SKM-1 (cell line): ENCODE measurements at regions not wholly inside any gene's neighbourhood (a gene's known extent, or its start where the extent isn't known, plus 50 kb on each side); places are given as distances from the start of the nearest gene placed in this dataset.
"Not testable (repeated sequence)": the region's sequence is repeated elsewhere in the genome, so short reads cannot be mapped to it uniquely, and the experiment has no call there.

Source experiments
- DNase-seq: peaks from one replicate; lab custom pipeline; 2025; ENCODE audit not compliant: unreplicated experiment; lab: John Stamatoyannopoulos, UW

- DNase-seq = no peak
These were observed 333.9 kb upstream of the ATP10A start for GRCh38 chr15:26197060-26197459.

DNA sequence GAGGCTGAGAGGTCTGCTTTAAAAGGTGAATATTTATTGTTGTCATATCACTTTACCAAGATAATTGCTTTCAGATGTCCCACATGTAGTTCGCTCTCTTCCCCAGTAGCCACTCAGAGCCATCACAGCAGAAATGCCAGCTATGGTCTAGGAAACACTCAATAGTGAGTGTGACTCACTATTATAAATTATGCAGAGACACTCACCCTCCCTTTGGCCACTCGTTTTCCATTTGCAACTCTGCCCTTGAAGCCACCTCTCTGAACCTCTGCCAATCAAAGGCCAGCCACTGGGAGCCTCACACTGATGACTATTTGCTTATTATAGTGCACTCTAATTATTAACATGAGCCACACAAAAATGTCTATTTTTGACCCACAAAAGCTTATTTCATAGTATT is 328.1 kb upstream of the ATP10A start:
- no peak for DNase-seq

DNA sequence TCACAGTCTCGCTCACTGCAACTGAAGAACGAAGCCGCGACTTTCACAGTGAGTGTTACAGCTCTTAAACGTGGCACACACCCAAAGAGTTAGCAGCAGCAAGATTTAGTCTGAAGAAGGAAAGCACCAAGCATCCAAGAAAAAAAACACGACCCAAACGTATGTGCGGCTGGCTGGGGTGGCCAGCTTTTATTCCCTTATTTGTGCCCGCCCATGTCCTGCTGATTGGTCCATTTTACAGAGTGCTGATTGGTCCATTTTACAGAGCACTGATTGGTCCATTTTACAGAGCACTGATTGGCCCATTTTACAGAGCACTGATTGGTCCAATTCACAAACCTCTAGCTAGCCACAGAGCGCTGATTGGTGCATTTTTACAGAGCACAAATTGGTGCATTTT is 323.0 kb upstream of the ATP10A start:
- not testable (repeated sequence) for DNase-seq

GRCh38 chr15:26182441-26182840 is 319.3 kb upstream of the ATP10A start:
- no peak for DNase-seq

DNA sequence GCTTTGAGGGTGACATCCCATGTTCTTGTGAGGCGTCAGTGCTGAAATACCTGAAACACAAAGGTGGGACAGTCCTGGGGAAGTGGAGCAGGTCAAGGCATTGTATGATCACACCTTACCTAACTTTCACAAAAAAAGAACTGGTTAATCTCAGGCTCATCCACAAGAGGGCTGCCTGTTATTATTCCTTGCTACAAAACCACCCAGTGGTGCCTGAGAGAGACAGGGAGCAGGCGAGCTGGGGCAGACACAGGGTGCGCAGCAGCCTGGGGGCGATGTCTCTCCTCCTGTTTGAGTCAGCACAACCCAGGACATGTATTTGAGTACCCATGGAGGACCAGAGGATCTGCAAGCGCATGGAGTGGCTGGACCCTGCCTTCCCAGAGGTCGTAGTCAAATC is 316.8 kb upstream of the ATP10A start:
- no peak for DNase-seq

DNA sequence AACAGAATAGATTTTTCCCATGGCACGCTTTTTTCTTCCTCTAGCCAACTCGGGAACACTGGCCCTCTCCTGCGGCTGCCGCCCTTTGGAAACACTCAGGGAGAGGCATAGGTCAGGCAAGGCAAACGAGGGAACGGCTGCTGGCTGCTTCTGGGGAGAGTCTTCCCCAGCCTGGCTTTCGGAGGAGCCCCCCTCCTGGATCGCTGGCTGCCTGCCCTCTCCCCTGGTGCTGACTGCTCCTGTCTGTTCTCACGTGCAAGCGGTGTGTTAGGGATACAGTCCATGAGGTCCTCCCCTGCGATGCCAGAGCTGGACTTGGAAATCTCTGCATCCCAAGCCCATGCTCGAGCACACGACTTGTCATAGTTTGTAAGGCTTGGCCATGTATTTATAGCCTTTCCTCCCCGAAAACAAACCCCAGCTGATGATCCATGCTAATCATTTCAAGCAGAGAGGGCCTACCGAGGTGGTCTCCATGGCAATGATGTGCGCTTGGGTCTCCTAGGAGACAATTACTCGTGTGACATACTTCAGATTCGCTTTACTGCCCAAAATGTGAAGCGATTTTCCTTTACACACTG is 315.6 kb upstream of the ATP10A start:
- no peak for DNase-seq

- no peak for DNase-seq
These were observed 314.7 kb upstream of the ATP10A start for GRCh38 chr15:26177816-26178215.

GRCh38 chr15:26176831-26177230 is 313.7 kb upstream of the ATP10A start:
- no peak for DNase-seq

DNA sequence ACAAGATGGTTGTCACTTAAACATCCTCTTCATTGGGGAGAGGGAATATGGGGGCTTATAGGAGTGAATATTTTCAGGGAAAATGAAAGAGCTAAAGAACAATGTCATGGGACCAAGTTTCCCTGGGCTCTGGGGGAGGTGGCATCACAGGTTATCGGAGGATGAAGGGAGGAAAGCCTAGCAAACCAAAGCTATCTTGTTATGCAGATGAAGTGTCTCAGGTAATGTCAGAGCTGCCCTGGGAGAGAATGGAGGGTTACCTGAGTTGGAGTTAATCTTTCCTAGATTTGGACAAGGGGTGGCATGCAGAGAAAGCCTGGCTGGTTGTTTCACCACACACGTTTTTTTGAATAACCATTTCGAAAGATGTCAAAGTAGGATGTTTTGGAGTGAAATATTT is 308.1 kb upstream of the ATP10A start:
- DNase-seq = no peak

- no peak for DNase-seq
These were observed 303.3 kb upstream of the ATP10A start for GRCh38 chr15:26166429-26166828.

DNA sequence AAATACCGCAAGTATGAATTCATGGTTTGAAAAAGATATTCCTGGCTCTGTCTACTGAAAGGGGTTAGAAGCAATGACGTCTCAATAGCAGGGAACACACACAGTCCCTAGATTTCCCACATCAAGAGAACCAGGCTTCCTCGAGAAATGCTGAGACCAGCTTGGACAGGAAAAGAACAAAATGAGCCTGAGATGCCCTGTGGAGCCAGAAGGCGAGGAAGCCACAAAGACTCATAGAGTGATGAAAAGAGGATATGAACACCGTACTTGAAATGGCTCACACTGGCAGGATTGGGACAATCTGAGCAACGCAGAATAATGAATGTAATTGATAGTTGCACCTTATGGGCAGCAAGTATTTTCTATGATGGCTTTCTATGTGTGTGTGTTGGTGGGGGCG is 302.4 kb upstream of the ATP10A start:
- no peak for DNase-seq

DNA sequence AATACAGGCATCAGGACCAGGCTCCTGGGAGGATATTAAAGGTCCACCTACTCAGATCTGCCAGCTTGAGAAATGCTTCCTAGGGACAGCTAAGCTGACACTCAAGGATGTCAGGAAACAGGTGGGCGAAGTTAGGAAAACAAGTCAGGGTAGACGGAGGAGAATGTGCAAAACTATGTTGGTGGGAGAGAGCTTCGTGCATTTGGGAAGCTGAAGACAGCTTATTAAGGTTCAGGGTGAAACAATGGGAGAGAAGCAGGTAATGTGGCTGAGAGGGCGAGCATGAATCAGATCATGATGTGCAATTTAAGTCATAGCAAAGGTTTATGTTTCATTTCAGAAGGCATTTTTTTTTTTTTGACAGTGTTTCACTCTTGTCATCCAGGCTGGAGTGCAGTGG is 297.2 kb upstream of the ATP10A start:
- DNase-seq = no peak

- no peak for DNase-seq
These were observed 295.0 kb upstream of the ATP10A start for GRCh38 chr15:26158176-26158575.

GRCh38 chr15:26157081-26157480 is 294.0 kb upstream of the ATP10A start:
- no peak for DNase-seq

- no peak for DNase-seq
These were observed 292.9 kb upstream of the ATP10A start for GRCh38 chr15:26156051-26156450.

GRCh38 chr15:26148156-26148860 is 285.2 kb upstream of the ATP10A start:
- no peak for DNase-seq

DNA sequence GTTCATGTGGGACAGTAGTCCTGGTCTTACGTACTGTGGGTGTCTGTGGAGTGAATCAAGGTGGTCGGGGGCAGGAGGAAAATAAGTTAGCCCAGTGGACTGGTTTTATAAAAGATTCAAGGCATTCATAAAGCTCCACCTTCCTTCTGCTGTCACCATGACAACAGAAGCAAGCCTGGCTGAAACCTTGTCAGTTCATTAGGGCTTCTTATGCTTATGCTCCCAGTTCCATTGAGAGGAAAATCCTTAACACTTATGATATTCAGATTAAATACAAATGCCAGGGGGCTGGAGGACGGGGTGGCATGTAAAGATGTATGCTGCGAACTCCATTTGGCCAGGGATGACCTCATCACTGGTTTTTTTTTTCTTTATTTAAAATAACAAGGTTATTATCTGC is 283.1 kb upstream of the ATP10A start:
- no peak for DNase-seq

DNA sequence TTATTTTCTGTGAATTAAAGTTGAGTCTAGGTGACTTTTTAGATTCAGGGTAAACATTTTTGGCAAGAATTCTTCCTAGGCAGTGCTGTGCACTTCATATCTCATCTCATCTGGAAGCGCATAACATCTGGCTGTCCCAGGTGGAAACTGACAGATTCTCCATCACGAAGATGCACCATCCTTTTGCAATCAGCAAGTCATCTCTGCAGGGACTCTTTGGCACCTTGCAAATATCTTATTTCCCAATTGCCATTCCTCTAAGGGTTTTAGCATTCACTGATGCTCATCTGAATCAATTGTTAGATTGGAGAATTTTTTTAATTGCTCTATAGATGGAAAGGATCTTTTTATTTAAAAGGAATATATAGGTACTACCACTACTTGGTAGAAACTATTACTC is 282.7 kb upstream of the ATP10A start:
- DNase-seq = no peak

DNA sequence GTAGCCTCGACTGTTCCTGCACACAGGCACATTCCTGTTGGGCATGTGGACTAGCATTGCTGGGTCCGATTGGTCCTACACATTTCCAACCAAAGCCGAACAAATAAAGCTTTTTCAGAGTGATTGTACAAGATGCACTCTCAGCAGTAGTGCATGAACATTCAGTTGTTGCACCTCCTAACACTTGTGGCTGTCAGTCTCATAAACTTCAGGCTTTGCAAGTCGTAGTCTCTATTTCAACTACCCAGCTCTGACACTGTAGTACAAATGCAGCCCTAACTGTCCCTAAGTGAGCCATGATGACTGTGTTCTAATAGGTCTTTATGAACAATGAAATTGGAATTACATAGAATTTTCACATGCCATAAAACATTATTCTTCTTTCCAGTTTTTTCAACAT is 281.7 kb upstream of the ATP10A start:
- no peak for DNase-seq

DNA sequence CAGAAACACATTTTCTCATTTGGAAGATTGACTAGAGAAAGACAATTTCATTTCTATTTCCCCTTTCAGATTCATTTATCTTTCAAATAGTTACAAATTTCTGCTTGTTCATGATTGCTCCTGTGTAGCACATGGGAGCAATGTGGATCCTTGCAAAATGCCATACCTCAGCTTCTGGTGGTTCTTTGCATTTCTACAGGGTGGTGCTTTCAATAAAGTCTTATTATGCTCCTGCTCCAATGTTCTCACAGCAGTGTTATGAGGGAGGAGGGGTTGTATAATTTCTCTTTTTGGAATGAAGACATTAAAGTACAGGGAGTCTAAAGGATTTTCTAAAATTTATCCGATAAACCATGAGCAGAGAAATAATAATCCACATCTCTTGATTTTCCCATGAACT is 280.1 kb upstream of the ATP10A start:
- DNase-seq = no peak

- DNase-seq = no peak
These were observed 271.7 kb upstream of the ATP10A start for GRCh38 chr15:26134812-26135211.

DNA sequence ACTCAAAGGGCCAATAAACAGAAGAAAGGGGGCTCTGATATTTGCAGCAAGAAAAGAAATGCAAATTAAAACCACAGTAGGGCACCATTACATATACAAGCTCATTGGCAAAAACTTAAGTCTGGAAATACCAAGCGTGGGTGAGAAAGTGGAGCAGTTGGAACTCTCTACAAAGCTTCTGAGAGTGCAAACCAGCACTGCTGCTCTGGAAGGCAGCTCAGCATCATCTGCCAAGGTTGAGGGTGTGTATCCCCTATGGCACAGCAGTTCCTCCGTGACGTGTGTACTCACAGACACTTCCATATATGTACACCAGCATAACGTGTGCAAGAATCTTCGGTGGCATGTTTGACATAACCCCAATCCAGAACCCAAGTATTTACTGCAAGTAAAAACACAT is 271.0 kb upstream of the ATP10A start:
- no peak for DNase-seq

- DNase-seq = no peak
These were observed 269.7 kb upstream of the ATP10A start for GRCh38 chr15:26132811-26133210.
